GM19025 (cell line): ENCODE measurements at regions not wholly inside any gene's neighbourhood (a gene's known extent, or its start where the extent isn't known, plus 50 kb on each side); places are given as distances from the start of the nearest gene placed in this dataset.
"Not testable (repeated sequence)": the region's sequence is repeated elsewhere in the genome, so short reads cannot be mapped to it uniquely, and the experiment has no call there.

Experiments
- ATAC-seq: cut with Tn5 transposase; IDR thresholded peaks from one replicate; pipeline ENCODE4 v1.9.1; 2021; ENCODE audit warnings: mild to moderate bottlenecking, low read depth, moderate library complexity; ENCODE audit not compliant: unreplicated experiment

DNA sequence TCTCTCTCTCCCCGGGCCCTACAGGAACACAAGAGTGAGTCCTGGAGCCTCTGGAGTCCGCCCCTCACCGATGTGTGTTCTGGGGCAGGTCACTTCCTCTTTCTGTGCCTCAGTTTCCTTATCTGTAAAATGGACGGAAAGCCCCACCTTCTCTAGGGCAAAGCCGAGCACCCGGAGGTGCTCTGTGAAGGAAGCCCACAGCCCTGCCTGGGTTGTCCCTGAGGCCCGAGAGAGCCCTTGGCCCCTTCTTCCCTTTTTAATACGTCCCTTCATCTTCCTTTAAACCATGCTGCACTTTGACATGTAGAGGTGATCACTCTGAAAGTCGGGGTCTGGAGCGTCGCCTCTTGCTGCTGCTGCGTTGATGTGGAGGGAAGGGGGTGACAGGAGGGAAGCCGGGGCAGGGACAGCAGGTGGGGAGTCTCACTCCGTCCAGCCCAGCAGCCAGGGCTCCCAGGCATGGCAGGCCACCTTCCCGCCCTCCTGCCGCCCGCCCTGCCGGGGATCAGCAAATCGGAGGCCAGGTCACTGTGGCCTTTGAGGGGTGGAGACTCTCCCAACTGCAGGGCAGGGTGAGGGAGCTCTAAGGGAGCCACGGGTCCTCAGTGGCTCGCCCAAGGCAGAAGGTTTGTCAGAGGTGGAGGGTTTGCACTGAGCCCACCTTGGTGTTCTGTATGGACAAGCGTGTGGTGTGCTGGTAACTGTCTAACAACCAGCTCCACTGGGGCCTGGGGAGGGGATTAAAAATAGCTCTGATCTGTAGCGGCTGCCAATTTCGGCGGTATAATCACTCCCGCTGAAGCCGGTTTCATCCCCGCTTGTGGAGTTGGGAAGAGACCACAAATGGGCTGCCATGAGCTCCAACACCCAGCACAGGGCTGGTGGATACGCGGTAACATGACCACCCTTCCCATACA, 135.9 kb upstream of the ID2 start:
- no peak for ATAC-seq

DNA sequence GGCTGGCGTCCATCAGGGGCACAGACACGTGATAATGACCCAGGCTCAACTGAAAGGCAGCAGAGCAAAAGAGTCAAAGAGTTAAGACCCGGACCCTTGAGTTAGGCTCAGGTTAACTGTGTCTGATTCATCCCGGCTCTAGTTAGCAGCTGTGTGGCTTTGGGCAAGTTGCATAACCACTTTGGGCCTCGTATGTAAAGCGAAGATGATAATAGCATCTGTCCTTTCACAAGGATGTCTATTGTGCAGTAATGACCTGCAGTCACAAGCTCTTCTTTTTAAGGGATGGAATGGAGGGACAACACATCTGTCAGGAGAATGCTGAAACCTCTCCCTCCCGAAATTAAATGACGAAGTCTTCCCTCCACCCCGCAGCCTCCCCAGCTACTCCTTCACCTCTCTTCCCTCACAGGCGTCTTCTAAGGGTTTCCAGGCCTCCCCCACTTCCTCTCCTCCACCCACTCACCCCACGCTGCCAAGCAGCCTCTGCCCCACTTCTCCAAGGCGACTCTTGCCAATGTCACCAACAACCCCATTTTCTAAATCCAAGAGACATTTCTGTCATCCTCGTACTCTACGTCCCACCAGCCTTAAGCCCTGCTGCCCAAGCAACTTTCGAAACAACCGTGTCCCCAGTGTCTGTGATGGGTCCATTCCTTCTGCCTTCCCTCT, 135.1 kb upstream of the ID2 start:
- ATAC-seq, result no peak

DNA sequence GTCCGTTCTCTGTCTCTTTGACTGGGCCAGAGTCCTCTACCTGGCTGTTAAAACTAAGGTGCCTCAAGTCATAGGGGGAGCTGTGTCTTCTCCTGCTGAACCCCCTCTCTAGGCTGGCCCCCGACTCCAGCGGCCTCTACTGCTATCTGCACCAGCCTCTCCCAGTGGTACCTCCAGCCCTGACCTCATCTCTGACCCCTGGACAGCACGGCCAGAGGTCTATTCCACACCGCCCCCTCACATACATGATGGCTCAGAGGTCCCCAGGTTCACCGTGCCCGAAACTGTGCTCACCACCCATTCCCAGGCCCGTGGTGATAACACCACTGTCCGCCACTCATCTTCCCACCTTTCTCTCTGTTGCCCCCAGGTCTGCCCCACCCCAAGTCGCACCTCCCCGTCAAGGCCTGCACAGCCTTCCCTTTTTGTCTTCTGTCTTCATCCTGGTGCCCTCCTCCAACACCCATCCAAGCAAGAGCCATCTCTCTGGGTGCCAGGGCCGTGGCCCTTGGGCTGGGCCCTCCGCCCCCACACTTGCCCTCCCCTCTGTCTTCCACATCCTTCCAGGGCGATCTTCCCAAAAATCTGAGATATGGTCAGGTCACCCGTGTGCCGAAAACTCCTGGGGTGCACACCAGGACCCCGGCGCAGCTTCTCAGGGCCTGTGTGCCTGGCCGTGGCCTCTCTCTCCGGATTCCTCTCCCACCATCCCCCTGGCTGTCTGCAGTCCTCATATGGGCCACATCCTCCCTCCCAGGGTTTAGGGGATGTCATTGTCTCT, 134.4 kb upstream of the ID2 start:
- no peak for ATAC-seq

DNA sequence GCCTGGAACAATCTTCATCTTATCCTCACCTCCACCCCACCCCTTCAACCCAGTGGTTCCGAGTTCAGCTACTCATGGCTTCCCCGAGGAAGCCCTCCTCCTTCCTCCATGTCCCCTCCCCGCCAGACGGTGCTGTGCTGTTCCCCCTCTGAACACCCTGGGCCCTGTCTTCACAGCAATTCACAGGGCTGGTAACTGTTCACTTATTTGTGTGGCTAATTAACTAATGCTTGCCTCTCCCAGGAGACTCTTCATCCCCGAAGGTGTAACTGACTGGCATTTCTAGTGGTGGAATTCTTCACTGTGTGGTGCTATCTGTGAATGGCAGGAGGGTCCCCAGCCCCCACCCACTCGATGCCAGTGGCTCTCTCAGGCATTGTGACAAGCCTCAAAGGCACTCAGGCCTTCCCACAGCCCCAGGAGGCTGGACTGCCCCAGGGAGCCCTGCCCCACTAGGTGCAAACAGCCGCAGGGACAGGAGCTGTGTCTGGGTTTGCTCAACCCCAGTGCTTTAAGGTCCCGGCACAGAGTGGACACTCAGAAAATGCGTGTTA, 133.7 kb upstream of the ID2 start:
- no peak for ATAC-seq

DNA sequence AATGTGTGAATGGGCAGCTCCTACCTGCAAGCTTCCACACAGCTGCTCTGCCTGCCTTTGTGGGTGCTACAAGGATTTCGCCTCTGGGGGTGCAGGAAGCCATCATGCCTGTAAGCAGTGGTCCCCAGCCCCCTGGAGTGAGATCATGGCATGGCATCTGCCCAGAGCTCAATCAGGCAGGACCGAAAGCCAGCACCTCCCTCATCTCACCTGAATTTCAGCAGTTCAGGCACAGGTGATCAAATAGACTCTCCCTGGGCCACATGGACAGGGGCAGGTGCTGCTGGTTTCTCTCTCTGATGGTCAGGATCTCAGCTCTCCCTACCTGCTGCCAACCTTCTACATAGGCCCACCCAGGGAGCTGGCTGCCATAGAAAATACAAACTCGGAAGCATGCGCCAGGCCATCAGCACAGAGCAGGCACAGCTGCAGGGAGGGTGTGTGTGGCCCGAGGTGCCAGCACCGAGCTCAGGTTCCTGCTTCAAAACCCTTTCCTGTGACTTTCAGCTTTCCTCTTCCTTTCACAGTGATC, 133.2 kb upstream of the ID2 start:
- ATAC-seq, result no peak

DNA sequence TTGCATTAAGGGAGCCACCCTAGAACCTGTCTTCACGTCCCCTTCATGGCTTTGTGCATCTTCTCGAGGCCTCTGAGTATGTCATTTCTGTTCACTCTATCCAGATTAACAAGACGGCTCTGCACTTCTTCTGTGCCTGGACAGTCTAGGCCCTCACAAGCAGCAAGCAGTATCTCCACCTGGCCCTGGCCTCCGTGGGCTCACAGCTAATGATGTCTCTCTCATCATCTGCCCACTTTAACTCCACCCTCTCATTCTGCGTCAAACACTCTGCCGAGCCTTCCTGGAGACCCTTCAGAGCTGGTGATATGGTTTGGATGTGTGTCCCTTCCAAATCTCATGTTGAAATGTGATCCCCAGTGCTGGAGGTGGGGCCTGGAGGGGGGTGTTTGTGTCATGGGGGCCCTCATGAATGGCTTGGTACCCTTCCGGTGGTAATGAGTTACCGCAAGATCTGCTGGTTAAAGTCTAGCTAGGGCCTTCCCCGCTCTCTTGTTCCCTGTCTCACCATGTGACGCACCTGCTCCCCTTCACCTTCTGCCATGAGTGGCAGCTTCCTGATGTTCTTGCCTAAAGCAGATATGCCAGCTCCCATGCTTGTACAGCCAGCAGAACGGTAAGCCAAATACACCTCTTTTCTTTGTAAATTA, 132.5 kb upstream of the ID2 start:
- ATAC-seq, result no peak

DNA sequence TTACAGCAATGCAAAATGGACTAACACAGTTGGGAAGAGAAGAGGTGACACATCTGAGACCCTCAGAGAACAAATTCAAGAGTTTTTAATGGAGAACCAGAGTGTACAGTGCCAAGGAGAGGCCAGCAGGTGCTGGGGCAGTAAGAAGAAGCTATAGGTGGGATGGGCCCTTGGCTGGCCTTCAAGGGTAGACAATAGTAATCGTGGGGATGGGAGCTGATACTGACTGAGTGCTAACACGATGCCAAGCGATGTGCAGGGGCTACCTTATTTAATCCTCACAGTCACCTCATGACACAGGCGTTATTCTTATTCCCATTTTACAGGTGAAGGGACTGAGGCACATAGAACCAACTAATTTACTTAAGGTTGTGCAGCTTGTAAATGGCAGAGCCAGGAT, 131.9 kb upstream of the ID2 start:
- ATAC-seq, result no peak

DNA sequence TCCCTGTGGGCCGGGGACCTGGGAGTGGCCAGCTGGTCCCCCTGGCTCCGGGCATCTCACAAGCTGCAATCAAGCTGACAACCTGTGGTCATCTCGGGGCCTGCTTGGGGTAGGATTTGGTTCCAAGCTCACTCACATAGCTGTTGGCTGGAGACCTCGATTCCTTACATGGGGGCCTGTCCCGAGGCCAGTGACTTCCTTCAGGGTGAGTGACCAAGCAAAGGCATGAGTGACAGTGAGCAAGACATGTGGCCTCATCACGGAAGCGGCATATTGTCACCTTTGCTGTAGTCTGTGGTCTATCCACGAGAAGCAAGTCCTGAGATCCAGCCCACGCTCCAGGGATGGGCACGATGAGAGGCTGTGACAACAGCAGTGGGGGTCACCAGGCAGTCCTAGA, 131.4 kb upstream of the ID2 start:
- ATAC-seq, result no peak

DNA sequence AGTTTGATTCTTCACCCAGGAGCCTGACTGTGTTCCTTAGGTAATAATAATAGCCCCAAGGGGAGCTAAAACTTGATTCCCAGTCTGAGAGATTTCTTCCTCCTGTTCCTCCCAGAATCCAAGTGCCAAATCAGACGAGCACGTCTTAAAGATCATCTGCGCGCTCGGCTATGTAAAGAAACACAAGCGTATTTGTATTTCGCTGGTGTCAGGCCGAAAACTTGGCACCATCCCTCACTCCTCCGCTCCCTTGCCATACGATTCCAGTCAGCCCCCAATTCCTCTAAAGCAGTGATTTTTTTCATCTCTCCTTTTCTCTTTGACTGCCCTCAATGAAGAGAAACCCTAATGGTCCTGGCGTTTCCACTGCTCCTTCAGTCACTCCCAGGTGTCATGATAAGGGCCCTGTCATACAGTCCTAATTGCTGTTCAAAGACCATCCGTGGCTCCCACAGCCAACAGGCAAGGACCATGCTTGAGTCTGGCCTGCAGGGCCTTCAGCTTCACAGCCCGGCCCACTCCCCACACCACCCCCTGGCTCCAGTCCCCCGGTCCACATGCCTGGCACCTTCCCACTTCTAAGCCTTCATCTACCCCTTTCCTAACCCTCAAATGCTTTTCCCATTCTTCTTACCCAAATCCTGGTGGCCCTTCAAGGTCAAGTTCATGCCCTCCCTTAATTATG, 130.8 kb upstream of the ID2 start:
- no peak for ATAC-seq

DNA sequence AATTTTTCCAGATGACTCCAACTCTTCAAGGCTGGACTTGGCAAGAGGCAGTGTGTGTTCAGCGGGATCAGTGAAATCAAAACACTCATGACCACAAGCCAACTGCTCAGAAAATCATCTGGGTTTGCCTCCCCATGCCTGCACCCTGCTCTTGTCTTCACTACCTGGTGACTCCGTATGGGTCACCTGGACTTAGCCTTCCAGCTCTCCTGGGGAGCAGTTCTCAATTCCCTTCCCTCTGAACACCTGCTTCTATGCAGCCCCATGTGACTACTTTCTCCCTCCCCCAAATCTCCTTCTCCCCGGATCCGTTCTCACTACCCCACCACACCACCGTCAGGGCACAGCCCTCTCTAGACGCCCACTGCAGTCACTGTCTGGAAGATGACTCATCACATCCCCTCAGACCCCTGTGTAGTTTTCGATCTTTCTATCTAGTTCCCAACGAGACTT, 130.2 kb upstream of the ID2 start:
- ATAC-seq, result no peak

DNA sequence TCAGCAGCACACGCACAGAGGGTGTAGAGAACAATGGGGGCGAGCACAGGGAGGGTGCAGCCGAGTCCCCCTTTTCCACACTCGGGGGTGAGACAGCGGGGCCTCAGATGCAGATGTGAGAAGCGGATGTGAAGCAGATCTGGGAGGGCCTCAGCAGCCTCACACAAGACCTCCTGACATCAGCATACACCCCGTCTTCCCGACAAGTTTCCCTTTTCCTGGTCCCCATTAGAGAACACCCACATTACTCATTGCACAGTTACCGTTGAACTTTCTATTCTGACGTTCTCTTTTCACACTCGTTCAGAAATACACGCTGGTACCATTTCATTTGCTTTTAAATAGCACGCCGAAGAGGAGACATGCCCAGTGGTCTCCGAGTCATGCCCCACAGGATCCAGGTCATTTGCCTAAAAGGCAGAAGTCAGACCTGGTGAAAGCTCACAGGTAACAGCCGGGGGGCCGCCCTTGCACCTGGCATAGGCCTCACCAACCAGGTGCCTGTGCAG, 129.5 kb upstream of the ID2 start:
- no peak for ATAC-seq

DNA sequence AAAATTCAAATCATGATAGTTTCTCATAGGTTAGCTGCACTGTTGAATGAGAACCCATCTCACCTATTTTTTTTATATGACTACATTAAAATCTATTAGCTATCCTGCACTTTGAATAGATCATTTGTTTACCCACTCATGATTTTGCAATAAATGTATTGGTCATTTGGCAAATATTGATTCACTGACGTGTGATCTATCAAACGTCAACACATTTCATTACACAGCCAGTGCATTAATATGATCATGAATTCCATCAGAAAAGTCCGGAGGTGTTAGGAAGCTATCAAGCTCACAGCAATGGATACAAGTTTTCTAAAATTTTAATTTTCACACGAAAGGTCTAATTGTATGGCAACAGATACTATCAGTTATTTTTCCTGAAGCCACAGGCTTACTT, 128.2 kb upstream of the ID2 start:
- no peak for ATAC-seq

DNA sequence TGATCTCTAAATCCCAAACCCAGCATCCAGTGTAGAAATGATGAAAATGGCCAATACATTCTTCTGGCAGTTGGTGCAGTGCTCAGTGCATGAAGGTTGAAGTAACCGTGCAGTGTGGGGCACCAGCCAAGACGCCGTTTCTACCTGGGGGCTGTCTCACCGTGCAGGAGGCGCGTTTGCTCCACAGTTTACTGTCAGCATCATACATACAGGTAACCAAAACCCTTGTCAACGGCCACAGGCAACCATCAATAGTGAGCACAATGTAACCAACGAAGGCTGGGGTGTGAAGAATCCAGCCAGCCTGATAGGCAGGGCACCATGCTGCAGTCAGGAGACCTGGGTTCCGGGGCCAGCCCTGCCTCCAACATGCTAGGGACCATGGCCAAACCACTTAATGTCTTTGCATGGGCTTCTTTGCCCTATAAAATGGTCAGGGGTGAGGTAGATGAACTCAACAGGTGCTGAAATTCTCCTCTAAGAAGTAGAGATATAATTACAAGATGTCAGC, 127.5 kb upstream of the ID2 start:
- no peak for ATAC-seq

DNA sequence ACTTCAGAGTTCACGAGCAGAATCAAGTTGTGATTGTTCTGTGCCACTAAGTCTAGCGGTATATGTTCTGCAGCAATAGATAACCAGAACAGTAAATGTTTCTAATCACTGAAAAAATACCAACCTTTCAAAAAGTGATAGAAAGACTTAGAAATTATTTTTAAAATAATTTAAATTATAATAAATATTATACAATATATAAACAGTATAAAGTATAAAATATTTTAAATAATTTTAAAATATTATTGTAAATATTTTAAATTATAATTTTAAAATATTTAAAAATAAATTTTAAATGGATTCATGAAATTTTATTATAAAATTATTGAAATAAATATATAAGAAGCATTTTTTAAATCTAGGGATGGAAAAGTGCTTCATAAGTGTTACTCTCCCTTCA, 126.3 kb upstream of the ID2 start:
- no peak for ATAC-seq

DNA sequence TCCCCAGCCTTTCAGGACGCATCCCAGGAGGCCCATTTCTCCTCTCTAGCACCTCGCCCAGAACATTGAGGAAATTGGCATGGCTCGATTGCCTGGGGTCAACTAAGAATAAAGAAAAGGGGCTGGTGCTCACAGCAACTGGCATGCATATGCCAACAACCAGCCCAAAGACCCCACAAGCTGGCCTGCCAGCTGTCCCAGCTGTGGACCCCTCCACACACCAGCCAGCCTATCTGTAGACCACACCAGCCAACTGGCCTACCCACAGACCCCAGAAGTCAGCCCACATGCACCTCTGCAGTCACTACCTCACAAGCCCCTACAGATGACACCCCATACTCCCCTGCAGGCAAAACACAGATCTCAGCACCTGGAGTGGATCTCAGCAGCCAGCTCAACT, 123.8 kb upstream of the ID2 start:
- ATAC-seq, result no peak

DNA sequence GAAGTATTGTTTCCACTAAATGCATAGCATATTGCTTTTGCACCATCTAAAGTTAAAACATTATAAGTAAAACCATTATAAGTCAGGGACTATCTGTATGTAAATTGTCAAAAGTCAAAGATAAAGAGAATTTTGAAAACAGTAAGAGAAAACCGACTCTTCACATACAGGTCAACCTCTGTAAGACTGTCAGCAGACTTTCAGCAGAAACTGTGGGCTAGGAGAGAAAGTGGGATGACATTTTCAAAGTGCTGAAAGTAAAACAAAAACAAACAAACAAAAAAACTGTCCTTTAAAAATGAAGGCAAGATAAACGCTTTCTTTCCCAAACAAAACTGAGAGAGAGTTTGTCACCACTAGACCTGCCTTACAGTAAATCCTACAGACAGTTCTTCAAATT, 122.9 kb upstream of the ID2 start:
- no peak for ATAC-seq

DNA sequence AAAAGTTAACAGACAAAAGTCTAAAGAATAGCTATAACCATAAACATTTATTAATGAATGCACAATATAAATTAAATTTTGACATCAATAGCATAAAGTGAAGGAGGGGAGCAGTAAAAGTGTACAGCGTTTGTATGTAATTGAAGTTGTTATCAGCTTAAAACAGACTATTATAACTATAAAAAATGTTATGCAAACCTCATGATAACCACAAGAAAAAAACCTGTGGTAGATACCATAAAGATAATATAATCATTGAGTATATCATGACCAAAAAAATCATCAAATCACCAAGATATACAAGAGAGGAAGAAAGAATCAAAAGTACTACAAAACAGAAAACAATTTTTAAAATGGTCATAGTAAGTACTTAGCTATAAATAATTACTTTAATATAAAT, 122.1 kb upstream of the ID2 start:
- no peak for ATAC-seq

DNA sequence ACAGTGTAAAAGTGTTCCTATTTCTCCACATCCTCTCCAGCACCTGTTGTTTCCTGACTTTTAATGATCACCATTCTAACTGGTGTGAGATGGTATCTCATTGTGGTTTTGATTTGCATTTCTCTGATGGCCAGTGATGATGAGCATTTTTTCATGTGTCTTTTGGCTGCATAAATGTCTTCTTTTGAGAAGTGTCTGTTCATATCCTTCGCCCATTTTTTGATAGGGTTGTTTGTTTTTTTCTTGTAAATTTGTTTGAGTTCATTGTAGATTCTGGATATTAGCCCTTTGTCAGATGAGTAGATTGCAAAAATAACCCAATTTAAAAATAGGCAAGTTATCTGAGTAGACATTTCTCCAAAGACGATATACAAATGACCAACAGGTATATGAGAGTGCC, 120.2 kb upstream of the ID2 start:
- not testable (repeated sequence) for ATAC-seq

DNA sequence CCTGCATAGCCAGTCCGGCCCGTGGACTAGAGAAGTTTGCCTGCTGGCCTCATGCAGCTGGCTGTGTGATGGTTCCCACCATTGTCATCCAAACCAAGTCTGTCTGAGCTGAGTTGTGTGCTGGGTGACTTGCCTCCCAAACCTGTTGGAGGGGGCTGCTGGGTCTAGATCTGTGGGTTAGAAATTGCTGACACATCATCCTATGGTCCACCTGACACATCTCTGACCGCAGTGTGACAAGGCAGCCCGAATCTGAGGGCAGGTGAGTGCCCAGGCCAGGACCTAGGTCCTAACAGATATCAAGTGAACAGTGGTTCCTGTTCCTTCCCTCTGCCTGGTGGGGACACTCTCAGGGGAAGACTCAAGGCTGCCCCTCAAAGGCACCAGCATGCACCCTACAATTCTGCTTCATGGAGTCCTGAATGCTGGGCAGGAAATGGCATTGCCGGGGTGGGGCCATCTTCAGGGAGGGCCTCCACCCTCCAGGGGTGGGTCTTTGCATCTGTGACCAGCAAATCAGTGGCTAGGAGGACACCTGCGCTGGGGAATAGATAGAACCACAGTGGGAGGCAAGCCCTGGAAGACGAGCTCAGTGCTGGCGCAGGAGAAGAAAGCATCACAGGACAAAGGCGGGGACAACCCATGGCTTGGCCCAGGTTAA, 117.9 kb upstream of the ID2 start:
- no peak for ATAC-seq
